ENCODE measurements at regions not wholly inside any gene's neighbourhood (a gene's known extent, or its start where the extent isn't known, plus 50 kb on each side); places are given as distances from the start of the nearest gene placed in this dataset.

- TF ChIP-seq CTCF (IDR thresholded peaks at IDR 0.05) (no peak), POLR2A (IDR thresholded peaks at IDR 0.05) (no peak), EP300 (IDR thresholded peaks at IDR 0.05) (no peak)
Observed at GRCh38 chr9:103533318-103533717, 538.2 kb downstream of the CYLC2 start.

Data from stomach (tissue), 4 donors.